Bronchial epithelial cell (primary cell): ENCODE measurements at regions not wholly inside any gene's neighbourhood (a gene's known extent, or its start where the extent isn't known, plus 50 kb on each side); places are given as distances from the start of the nearest gene placed in this dataset.

Experiments used
- DNase-seq: peaks from one replicate; pipeline ENCODE4 v3.0.0-alpha.2; 2010; ENCODE audit warnings: low read depth
- FAIRE-seq: peaks from 2 replicates; lab custom pipeline; 2011; peaks lifted over from hg19 to GRCh38; lab: Jason Lieb, UNC
- H3K27me3 ChIP-seq: 2 replicates; pipeline ENCODE4 v1.5.1; 2011; ENCODE audit warnings: low read length; ENCODE audit not compliant: control insufficient read depth, insufficient read depth
- H3K36me3 ChIP-seq: 2 replicates; pipeline ENCODE4 v1.5.1; 2011; ENCODE audit warnings: low read length; ENCODE audit not compliant: control insufficient read depth, insufficient read depth
- H3K4me3 ChIP-seq: 2 replicates; pipeline ENCODE4 v1.5.1; 2011; ENCODE audit warnings: mild to moderate bottlenecking, low read depth, low read length, control low read depth
- CTCF ChIP-seq: IDR thresholded peaks from 2 replicates; pipeline ENCODE4 v1.5.1; 2011; ENCODE audit warnings: mild to moderate bottlenecking, moderate library complexity, low read length, control low read depth, inconsistent platforms; ENCODE audit not compliant: insufficient read depth, severe bottlenecking

GRCh38 chr16:86085795-86086194 lies 186.8 kb downstream of the IRF8 start:
- DNase-seq, result no peak
- no peaks in the 10 kb centered on the region for H3K36me3 ChIP-seq
- no peak for FAIRE-seq
- no peak for TF ChIP-seq CTCF
- no peaks in the 10 kb centered on the region for H3K27me3 ChIP-seq
- H3K4me3 ChIP-seq, result no peak overlapping the region

GRCh38 chr16:86086471-86086870 lies 187.5 kb downstream of the IRF8 start:
- DNase-seq, result no peak

GRCh38 chr16:86087011-86087895 lies 188.3 kb downstream of the IRF8 start:
- H3K27me3 ChIP-seq, result no peaks in the 10 kb centered on the region
- no peak overlapping the region for H3K4me3 ChIP-seq
- FAIRE-seq, result no peak
- no peaks in the 10 kb centered on the region for H3K36me3 ChIP-seq
- no peak for TF ChIP-seq CTCF
- no peak for DNase-seq

More at GRCh38 chr16:86086471-86086870, 187.5 kb downstream of the IRF8 start:
- no peak for FAIRE-seq
- Histone ChIP-seq H3K36me3 (no peaks in the 10 kb centered on the region), H3K4me3 (no peak overlapping the region), H3K27me3 (no peaks in the 10 kb centered on the region)
- no peak for TF ChIP-seq CTCF

GRCh38 chr16:86087896-86088230 lies 188.9 kb downstream of the IRF8 start:
- H3K27me3 ChIP-seq, result no peaks in the 10 kb centered on the region
- H3K36me3 ChIP-seq, result no peaks in the 10 kb centered on the region
- TF ChIP-seq CTCF, result no peak
- no peak overlapping the region for H3K4me3 ChIP-seq
- no peak for FAIRE-seq
- no peak for DNase-seq

- no peak for TF ChIP-seq CTCF
- no peaks in the 10 kb centered on the region for H3K27me3 ChIP-seq
- DNase-seq (no peak), FAIRE-seq (peak; percentile 40)
- H3K36me3 ChIP-seq, result no peaks in the 10 kb centered on the region
- H3K4me3 ChIP-seq, result no peak overlapping the region
Observed at GRCh38 chr16:86088287-86088686, 189.3 kb downstream of the IRF8 start.
